HepG2 (cell line): ENCODE measurements at regions not wholly inside any gene's neighbourhood (a gene's known extent, or its start where the extent isn't known, plus 50 kb on each side); places are given as distances from the start of the nearest gene placed in this dataset.

ENCODE experiments used
- ATAC-seq: fragments of 200-7000 bp; cut with Tn5 transposase; 3 replicates; pipeline ENCODE4 v1.9.1; 2020; ENCODE audit warnings: mild to moderate bottlenecking, moderate library complexity
- BruUV-seq: library from RNA; stranded (reverse); fragments of 400-500 nt; replicated peaks from 2 replicates; lab custom pipeline; 2021; lab: Mats Ljungman, UMichigan
- CTCF ChIA-PET: fragments of 300-600 bp; formaldehyde crosslinking; extraction: SDS; loops from one replicate; lab custom pipeline; 2021; ENCODE audit warnings: low total read pairs, inconsistent platforms, low intra/inter-chr PET ratio; lab: Yijun Ruan, JAX
- POLR2A ChIA-PET: fragments of 350-600 bp; sonication (Branson Sonifier 250); formaldehyde crosslinking; loops from one replicate; lab custom pipeline; 2020; ENCODE audit warnings: antibody characterized with exemption, inconsistent platforms; lab: Yijun Ruan, JAX
- DNase-seq: peaks from one replicate; pipeline ENCODE4 v3.0.0-alpha.2; 2015; ENCODE audit warnings: low spot score
- FAIRE-seq: peaks from 3 replicates; lab custom pipeline; 2011; peaks lifted over from hg19 to GRCh38; lab: Jason Lieb, UNC
- H2AFZ ChIP-seq: one replicate; pipeline ENCODE4 v1.6.1; 2011; ENCODE audit warnings: low read length, inconsistent platforms
- H3K27ac ChIP-seq: fragments of 300-600 bp; 3 replicates; pipeline ENCODE4 v1.8.0; 2011; ENCODE audit warnings: mixed run types, mild to moderate bottlenecking, mixed read lengths, low read length, inconsistent platforms; ENCODE audit not compliant: insufficient read depth; ENCODE audit errors: extremely low read length
- H3K27me3 ChIP-seq, 2 experiments: fragments of 200-600 bp in 1 of 2; 2 replicates in 1 of 2; 3 replicates in 1 of 2; pipeline versions ENCODE4 v1.6.0 to v1.8.0; 2011; ENCODE audit warnings: low read length in 2 of 2, mild to moderate bottlenecking in 2 of 2, moderate library complexity in 2 of 2, inconsistent platforms in 1 of 2; ENCODE audit not compliant: insufficient read depth in 2 of 2, control insufficient read depth in 1 of 2
- H3K36me3 ChIP-seq, 2 experiments: fragments of 200-600 bp in 1 of 2; replicated peaks in 1 of 2; 2 replicates in 1 of 2; 3 replicates in 1 of 2; pipeline versions ENCODE4 v1.5.1 to v1.8.0; 2011; ENCODE audit warnings: low read length in 2 of 2, inconsistent platforms in 1 of 2; ENCODE audit not compliant: insufficient read depth in 2 of 2, control insufficient read depth in 1 of 2
- H3K4me1 ChIP-seq: 2 replicates; pipeline ENCODE4 v1.5.1; 2012; ENCODE audit warnings: low read length, inconsistent platforms; ENCODE audit not compliant: insufficient read depth
- H3K4me2 ChIP-seq: 2 replicates; pipeline ENCODE4 v1.6.0; 2011; ENCODE audit warnings: low read depth, low read length, inconsistent platforms
- H3K4me3 ChIP-seq, 3 experiments: fragments of 200-600 bp in 1 of 3; sonication (generic), shearing (Covaris generic) in 1 of 3; replicated peaks in 1 of 3; 2 replicates each; pipeline ENCODE4 v1.5.1; 2011 to 2016; ENCODE audit warnings: low read length in 3 of 3, inconsistent platforms in 2 of 3, low read depth in 2 of 3, mild to moderate bottlenecking in 2 of 3, control low read depth in 1 of 3, mixed read lengths in 1 of 3; ENCODE audit not compliant: insufficient read depth in 1 of 3
- H3K79me2 ChIP-seq: one replicate; pipeline ENCODE4 v1.6.1; 2011; ENCODE audit warnings: low read length, inconsistent platforms; ENCODE audit not compliant: insufficient read depth
- H3K9ac ChIP-seq: 2 replicates; pipeline ENCODE4 v1.6.0; 2011; ENCODE audit warnings: mild to moderate bottlenecking, low read depth, low read length, inconsistent platforms; ENCODE audit not compliant: insufficient read depth
- H3K9me3 ChIP-seq: 2 replicates; pipeline ENCODE4 v1.5.1; 2012; ENCODE audit warnings: mild to moderate bottlenecking, low read length
- H4K20me1 ChIP-seq: 2 replicates; pipeline ENCODE4 v1.6.0; 2011; ENCODE audit warnings: inconsistent platforms, mild to moderate bottlenecking, low read length, moderate library complexity; ENCODE audit not compliant: insufficient read depth
- MAFG ChIP-seq: sonication (generic); formaldehyde crosslinking; IDR thresholded peaks from 2 replicates; pipeline ENCODE4 v1.5.1; 2020; ENCODE audit warnings: mild to moderate bottlenecking, missing genetic modification reagents
- RBM22 ChIP-seq: fragments of 200-400 bp; formaldehyde crosslinking; optimal IDR thresholded peaks from 2 replicates; pipeline ENCODE3; 2017; ENCODE audit warnings: mild to moderate bottlenecking, low read length, moderate library complexity
- SMAD1 ChIP-seq: sonication (generic); formaldehyde crosslinking; IDR thresholded peaks from 2 replicates; pipeline ENCODE4 v1.4.0; 2020; ENCODE audit warnings: missing genetic modification reagents, low read depth, mild to moderate bottlenecking, borderline replicate concordance
- SMAD3 ChIP-seq: sonication (generic); formaldehyde crosslinking; IDR thresholded peaks from 2 replicates; pipeline ENCODE4 v1.4.0; 2020; ENCODE audit warnings: missing genetic modification reagents
- TEAD2 ChIP-seq: sonication (generic); formaldehyde crosslinking; IDR thresholded peaks from 2 replicates; pipeline ENCODE4 v1.9.0; 2021; ENCODE audit warnings: missing genetic modification reagents
- ZKSCAN1 ChIP-seq: fragments of 150-350 bp; IDR thresholded peaks from 2 replicates; pipeline ENCODE4 v1.6.1; 2014; ENCODE audit warnings: low read length
- ZNF17 ChIP-seq: sonication (generic); formaldehyde crosslinking; IDR thresholded peaks from 2 replicates; pipeline ENCODE4 v1.5.0; 2020; ENCODE audit warnings: mild to moderate bottlenecking, missing genetic modification reagents
- ZNF260 ChIP-seq: sonication (generic); formaldehyde crosslinking; IDR thresholded peaks from 2 replicates; pipeline ENCODE4 v1.4.0; 2020; ENCODE audit warnings: missing genetic modification reagents, low read depth, mild to moderate bottlenecking, borderline replicate concordance
- ZNF639 ChIP-seq: conservative IDR thresholded peaks from 2 replicates; pipeline ENCODE4 v1.6.1; 2018; ENCODE audit warnings: missing genetic modification reagents
- WGBS: methylation state at CpG from one replicate; pipeline ENCODE4 v1.1.6; 2017; ENCODE audit warnings: low lambda C conversion rate; 5-methylcytosine and 5-hydroxymethylcytosine counted together
- in situ Hi-C: cut with HindIII; loops from 2 replicates; pipeline ENCODE4 v1.10.0; 2017; ENCODE audit warnings: low pct_unique_long_range_greater_than_20kb; ENCODE audit not compliant: extremely low pct_ligation_motif_present
- intact Hi-C: fragments of 100-400 bp; cut with micrococcal nuclease; formaldehyde crosslinking; loops from one replicate; pipeline ENCODE4 v1.10.0; 2022; ENCODE audit not compliant: unreplicated experiment
- TF ChIP-seq, protein P1 (sequence below): sonication (generic); formaldehyde crosslinking; IDR thresholded peaks from 2 replicates; pipeline ENCODE4 v1.4.0; 2020; ENCODE audit warnings: missing genetic modification reagents
- TF ChIP-seq, protein P2 (sequence below): sonication (generic); formaldehyde crosslinking; conservative IDR thresholded peaks from 2 replicates; pipeline ENCODE4 v1.8.0; 2022; ENCODE audit warnings: mild to moderate bottlenecking, moderate library complexity, missing genetic modification reagents
- TF ChIP-seq, protein P3 (sequence below): fragments of 450-650 bp; IDR thresholded peaks from 2 replicates; pipeline ENCODE4 v1.6.1; 2017
- TF ChIP-seq, protein P4 (sequence below): sonication (generic); formaldehyde crosslinking; IDR thresholded peaks from 2 replicates; pipeline ENCODE4 v1.4.0; 2020; ENCODE audit warnings: missing genetic modification reagents, borderline replicate concordance

DNA sequence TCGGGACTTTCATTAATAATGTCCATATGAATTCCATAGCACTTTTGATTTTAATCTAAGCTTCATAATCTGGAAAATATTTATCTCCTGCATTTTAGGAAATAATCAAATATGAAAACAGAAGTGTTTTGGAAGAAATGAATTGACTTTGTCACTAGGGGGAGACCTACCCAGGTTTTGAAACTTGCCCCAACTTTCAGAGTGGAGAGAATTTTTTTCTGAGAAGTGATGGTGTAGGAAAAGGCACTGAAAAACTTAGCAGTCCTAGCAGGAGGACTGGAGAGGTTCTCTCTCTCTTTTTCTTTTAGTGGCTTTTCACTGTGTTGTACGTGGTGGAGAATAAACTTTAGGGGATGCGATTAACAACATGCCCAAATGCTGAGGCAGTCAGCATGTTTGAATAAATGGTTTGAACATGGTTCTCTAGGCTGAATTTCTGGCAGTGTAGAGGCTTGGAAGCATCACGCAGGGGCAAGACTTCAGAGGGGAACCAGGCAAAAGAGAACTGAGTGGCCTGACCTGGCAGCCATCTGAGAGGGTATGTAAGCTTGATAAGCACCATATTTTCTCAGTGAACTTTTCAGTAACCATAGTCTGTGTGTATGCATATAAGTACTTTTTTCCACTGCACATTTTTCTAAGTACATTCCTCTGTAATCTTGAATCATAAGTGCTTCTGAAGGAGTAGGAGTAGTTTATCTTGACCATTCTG is 68.3 kb upstream of the NEK7 start (continued):
- TF ChIP-seq SMAD3 (CRISPR knock-in tag) (no peak), TEAD2 (CRISPR knock-in tag) (no peak), RBM22 (no peak), MAFG (CRISPR knock-in tag) (no peak)
- TF ChIP-seq, protein P1, sequence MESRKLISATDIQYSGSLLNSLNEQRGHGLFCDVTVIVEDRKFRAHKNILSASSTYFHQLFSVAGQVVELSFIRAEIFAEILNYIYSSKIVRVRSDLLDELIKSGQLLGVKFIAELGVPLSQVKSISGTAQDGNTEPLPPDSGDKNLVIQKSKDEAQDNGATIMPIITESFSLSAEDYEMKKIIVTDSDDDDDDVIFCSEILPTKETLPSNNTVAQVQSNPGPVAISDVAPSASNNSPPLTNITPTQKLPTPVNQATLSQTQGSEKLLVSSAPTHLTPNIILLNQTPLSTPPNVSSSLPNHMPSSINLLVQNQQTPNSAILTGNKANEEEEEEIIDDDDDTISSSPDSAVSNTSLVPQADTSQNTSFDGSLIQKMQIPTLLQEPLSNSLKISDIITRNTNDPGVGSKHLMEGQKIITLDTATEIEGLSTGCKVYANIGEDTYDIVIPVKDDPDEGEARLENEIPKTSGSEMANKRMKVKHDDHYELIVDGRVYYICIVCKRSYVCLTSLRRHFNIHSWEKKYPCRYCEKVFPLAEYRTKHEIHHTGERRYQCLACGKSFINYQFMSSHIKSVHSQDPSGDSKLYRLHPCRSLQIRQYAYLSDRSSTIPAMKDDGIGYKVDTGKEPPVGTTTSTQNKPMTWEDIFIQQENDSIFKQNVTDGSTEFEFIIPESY (CRISPR knock-in tag): no peak
- TF ChIP-seq, protein P2, sequence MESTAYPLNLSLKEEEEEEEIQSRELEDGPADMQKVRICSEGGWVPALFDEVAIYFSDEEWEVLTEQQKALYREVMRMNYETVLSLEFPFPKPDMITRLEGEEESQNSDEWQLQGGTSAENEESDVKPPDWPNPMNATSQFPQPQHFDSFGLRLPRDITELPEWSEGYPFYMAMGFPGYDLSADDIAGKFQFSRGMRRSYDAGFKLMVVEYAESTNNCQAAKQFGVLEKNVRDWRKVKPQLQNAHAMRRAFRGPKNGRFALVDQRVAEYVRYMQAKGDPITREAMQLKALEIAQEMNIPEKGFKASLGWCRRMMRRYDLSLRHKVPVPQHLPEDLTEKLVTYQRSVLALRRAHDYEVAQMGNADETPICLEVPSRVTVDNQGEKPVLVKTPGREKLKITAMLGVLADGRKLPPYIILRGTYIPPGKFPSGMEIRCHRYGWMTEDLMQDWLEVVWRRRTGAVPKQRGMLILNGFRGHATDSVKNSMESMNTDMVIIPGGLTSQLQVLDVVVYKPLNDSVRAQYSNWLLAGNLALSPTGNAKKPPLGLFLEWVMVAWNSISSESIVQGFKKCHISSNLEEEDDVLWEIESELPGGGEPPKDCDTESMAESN (CRISPR knock-in tag): no peak
- TF ChIP-seq, protein P3, sequence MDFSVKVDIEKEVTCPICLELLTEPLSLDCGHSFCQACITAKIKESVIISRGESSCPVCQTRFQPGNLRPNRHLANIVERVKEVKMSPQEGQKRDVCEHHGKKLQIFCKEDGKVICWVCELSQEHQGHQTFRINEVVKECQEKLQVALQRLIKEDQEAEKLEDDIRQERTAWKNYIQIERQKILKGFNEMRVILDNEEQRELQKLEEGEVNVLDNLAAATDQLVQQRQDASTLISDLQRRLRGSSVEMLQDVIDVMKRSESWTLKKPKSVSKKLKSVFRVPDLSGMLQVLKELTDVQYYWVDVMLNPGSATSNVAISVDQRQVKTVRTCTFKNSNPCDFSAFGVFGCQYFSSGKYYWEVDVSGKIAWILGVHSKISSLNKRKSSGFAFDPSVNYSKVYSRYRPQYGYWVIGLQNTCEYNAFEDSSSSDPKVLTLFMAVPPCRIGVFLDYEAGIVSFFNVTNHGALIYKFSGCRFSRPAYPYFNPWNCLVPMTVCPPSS: no peak

DNA sequence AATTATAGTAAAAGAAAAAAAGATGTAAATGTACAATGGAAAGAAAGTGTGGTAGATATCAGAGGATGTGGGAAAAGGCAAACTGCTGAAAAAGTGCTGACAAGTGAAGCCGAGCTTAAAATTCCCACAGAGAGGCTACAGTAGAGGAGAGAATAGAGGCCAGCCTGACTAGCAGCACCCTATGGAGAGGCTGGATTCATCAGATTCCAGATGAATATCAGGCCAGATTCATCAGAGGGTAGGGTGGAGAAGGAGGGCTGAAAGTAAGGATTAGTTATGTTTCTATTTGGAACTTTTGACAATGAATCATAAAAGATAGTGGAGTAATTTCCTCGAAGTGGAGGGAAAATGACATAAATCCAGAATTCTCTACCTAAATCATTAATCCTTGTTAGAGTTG is 60.4 kb upstream of the NEK7 start:
- intact Hi-C loops: no loop called here

More for the DNA sequence above, 60.4 kb upstream of the NEK7 start:
- in situ Hi-C loops: loop anchor here (25.0 kb wide), 2 partner anchors 366 to 591 kb away; no protein-coding TSS in a partner anchor
- H3K9ac ChIP-seq: no peak overlapping the region
- H3K4me3 ChIP-seq: no peak overlapping the region
- no peaks in the 10 kb centered on the region for H3K9me3 ChIP-seq
- no peak overlapping the region for H3K4me2 ChIP-seq
- FAIRE-seq (no peak), DNase-seq (no peak), ATAC-seq (no peak)
- H3K4me1 ChIP-seq: no peaks in the 10 kb centered on the region
- H3K79me2 ChIP-seq: no peaks in the 10 kb centered on the region
- ChIA-PET POLR2A (no interaction called here), CTCF (no interaction called here)
- no peaks in the 10 kb centered on the region for H3K27me3 ChIP-seq
- H2AFZ ChIP-seq: no peak overlapping the region
- no TSS peak for BruUV-seq
- 21% methylated on average over 2 of the region's 2 CpGs for WGBS
- no peak overlapping the region for H3K27ac ChIP-seq
- H3K36me3 ChIP-seq: no peaks in the 10 kb centered on the region
- no peaks in the 10 kb centered on the region for H4K20me1 ChIP-seq
- TF ChIP-seq, protein P3: no peak
- TF ChIP-seq SMAD1 (CRISPR knock-in tag) (no peak), ZNF260 (no peak), ZNF17 (CRISPR knock-in tag) (no peak), ZKSCAN1 (no peak), ZNF639 (CRISPR knock-in tag) (no peak)
- TF ChIP-seq, protein P4, sequence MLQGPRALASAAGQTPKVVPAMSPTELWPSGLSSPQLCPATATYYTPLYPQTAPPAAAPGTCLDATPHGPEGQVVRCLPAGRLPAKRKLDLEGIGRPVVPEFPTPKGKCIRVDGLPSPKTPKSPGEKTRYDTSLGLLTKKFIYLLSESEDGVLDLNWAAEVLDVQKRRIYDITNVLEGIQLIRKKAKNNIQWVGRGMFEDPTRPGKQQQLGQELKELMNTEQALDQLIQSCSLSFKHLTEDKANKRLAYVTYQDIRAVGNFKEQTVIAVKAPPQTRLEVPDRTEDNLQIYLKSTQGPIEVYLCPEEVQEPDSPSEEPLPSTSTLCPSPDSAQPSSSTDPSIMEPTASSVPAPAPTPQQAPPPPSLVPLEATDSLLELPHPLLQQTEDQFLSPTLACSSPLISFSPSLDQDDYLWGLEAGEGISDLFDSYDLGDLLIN (CRISPR knock-in tag): no peak
